ENCODE measurements at regions not wholly inside any gene's neighbourhood (a gene's known extent, or its start where the extent isn't known, plus 50 kb on each side); places are given as distances from the start of the nearest gene placed in this dataset.

DNA sequence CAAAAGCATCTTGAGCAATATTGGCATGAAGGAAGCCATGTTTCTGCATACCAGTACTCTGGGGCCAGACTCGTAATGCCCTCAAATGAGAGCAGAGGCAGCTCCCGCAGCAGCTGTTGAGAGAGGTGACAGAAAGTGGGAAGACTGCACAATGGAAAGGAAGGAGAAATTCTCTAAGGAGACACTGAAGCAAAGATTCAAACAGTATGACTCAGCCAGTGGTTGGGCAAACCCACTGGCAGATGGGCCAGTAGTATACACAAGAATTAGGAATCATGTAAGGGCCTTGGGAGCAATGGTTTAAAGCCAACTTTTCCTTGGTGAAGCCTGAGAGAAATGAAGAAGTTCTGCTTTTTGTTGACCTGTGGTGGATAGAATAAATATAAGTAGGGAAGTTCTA lies 2092.7 kb upstream of the PIK3C3 start:
- 96% methylated on average over 2 of the region's 2 CpGs for WGBS
- Histone ChIP-seq H3K27me3 (ENCODE audit: control insufficient read depth in 1 of 2, insufficient read depth in 1 of 2, low read length in 2 of 2) (no peaks in the 10 kb centered on the region), H3K36me3 (ENCODE audit: control insufficient read depth in 1 of 2, insufficient read depth in 2 of 2, low read depth in 1 of 2, low read length in 2 of 2) (no peaks in the 10 kb centered on the region), H3K79me1 (replicated peaks; ENCODE audit: low read length, poor library complexity, severe bottlenecking) (no peaks in the 10 kb centered on the region), H3K18ac (ENCODE audit: low read depth in 1 of 2, low read length in 2 of 2) (no peak overlapping the region), H3K4me2 (ENCODE audit: low read length, poor library complexity, severe bottlenecking) (no peak overlapping the region), H2BK5ac (ENCODE audit: low read depth, low read length, poor library complexity, severe bottlenecking) (no peak overlapping the region), H3K14ac (ENCODE audit: low read length in 2 of 2) (no peak overlapping the region), H3K23ac (ENCODE audit: low read length in 2 of 2) (no peak overlapping the region), H4K8ac (ENCODE audit: low read length) (no peak overlapping the region), H3K9ac (ENCODE audit: low read length) (no peak overlapping the region), H3K27ac (ENCODE audit: low read length, poor library complexity, severe bottlenecking) (no peak overlapping the region), H2AFZ (ENCODE audit: low read depth, low read length) (no peak overlapping the region), H3K9me3 (ENCODE audit: control insufficient read depth, low read length) (no peaks in the 10 kb centered on the region), H3K4ac (ENCODE audit: low read depth in 1 of 2, low read length in 2 of 2) (no peak overlapping the region), H2BK120ac (ENCODE audit: low read depth, low read length) (no peak overlapping the region), H3K4me1 (ENCODE audit: control insufficient read depth, insufficient read depth, low read depth, low read length) (no peaks in the 10 kb centered on the region), H3K4me3 (ENCODE audit: insufficient read depth in 1 of 2, low read depth in 1 of 2, low read length in 2 of 2) (no peak overlapping the region), H2AK5ac (ENCODE audit: low read length, severe bottlenecking) (no peak overlapping the region), H2BK15ac (ENCODE audit: low read depth, poor library complexity, severe bottlenecking) (no peak overlapping the region), H2BK12ac (ENCODE audit: low read length in 2 of 2) (no peak overlapping the region), H4K91ac (ENCODE audit: low read length) (no peak overlapping the region)
- peak; percentile 49 for DNase-seq

- H2BK15ac ChIP-seq (ENCODE audit: low read depth, poor library complexity, severe bottlenecking), result no peak overlapping the region
- H3K9ac ChIP-seq (ENCODE audit: low read length), result no peak overlapping the region
- H2BK5ac ChIP-seq (ENCODE audit: low read depth, low read length, poor library complexity, severe bottlenecking), result no peak overlapping the region
- H3K4me3 ChIP-seq (ENCODE audit: insufficient read depth in 1 of 2, low read depth in 1 of 2, low read length in 2 of 2), result no peak overlapping the region
- no peak overlapping the region for H3K4me2 ChIP-seq (ENCODE audit: low read length, poor library complexity, severe bottlenecking)
- no peak overlapping the region for H3K14ac ChIP-seq (ENCODE audit: low read length in 2 of 2)
- H2AFZ ChIP-seq (ENCODE audit: low read depth, low read length), result no peak overlapping the region
- H2AK5ac ChIP-seq (ENCODE audit: low read length, severe bottlenecking), result no peak overlapping the region
- no peaks in the 10 kb centered on the region for H3K27me3 ChIP-seq (ENCODE audit: control insufficient read depth in 1 of 2, insufficient read depth in 1 of 2, low read length in 2 of 2)
- no peak overlapping the region for H3K23ac ChIP-seq (ENCODE audit: low read length in 2 of 2)
- no peak overlapping the region for H2BK120ac ChIP-seq (ENCODE audit: low read depth, low read length)
- H3K4ac ChIP-seq (ENCODE audit: low read depth in 1 of 2, low read length in 2 of 2), result no peak overlapping the region
- WGBS, result 91% methylated on average over 3 of the region's 3 CpGs
- no peaks in the 10 kb centered on the region for H3K79me1 ChIP-seq (replicated peaks; ENCODE audit: low read length, poor library complexity, severe bottlenecking)
- H4K91ac ChIP-seq (ENCODE audit: low read length), result no peak overlapping the region
- no peak for DNase-seq
- no peaks in the 10 kb centered on the region for H3K36me3 ChIP-seq (ENCODE audit: control insufficient read depth in 1 of 2, insufficient read depth in 2 of 2, low read depth in 1 of 2, low read length in 2 of 2)
- H3K18ac ChIP-seq (ENCODE audit: low read depth in 1 of 2, low read length in 2 of 2), result no peak overlapping the region
- no peak overlapping the region for H2BK12ac ChIP-seq (ENCODE audit: low read length in 2 of 2)
- no peak overlapping the region for H3K27ac ChIP-seq (ENCODE audit: low read length, poor library complexity, severe bottlenecking)
- no peaks in the 10 kb centered on the region for H3K4me1 ChIP-seq (ENCODE audit: control insufficient read depth, insufficient read depth, low read depth, low read length)
- H4K8ac ChIP-seq (ENCODE audit: low read length), result no peak overlapping the region
- H3K9me3 ChIP-seq (ENCODE audit: control insufficient read depth, low read length), result no peaks in the 10 kb centered on the region
Measured at GRCh38 chr18:39854291-39854690, 2100.7 kb upstream of the PIK3C3 start.

GRCh38 chr18:39846265-39846664 lies 2108.8 kb upstream of the PIK3C3 start:
- WGBS, result 80% methylated on average over 4 of the region's 5 CpGs
- H3K27me3 ChIP-seq (ENCODE audit: control insufficient read depth in 1 of 2, insufficient read depth in 1 of 2, low read length in 2 of 2), result peaks cover 0 to 4% of the 10 kb centered on the region in 2 experiments
- no peaks in the 10 kb centered on the region for H3K36me3 ChIP-seq (ENCODE audit: control insufficient read depth in 1 of 2, insufficient read depth in 2 of 2, low read depth in 1 of 2, low read length in 2 of 2)
- no peak overlapping the region for H2BK5ac ChIP-seq (ENCODE audit: low read depth, low read length, poor library complexity, severe bottlenecking)
- H4K8ac ChIP-seq (ENCODE audit: low read length), result no peak overlapping the region
- no peak for DNase-seq
- H3K4ac ChIP-seq (ENCODE audit: low read depth in 1 of 2, low read length in 2 of 2), result no peak overlapping the region
- no peak overlapping the region for H3K23ac ChIP-seq (ENCODE audit: low read length in 2 of 2)
- H3K27ac ChIP-seq (ENCODE audit: low read length, poor library complexity, severe bottlenecking), result no peak overlapping the region
- H2BK15ac ChIP-seq (ENCODE audit: low read depth, poor library complexity, severe bottlenecking), result no peak overlapping the region
- H3K9me3 ChIP-seq (ENCODE audit: control insufficient read depth, low read length), result no peaks in the 10 kb centered on the region
- peaks cover 4% of the 10 kb centered on the region for H3K4me1 ChIP-seq (ENCODE audit: control insufficient read depth, insufficient read depth, low read depth, low read length)
- no peak overlapping the region for H2AFZ ChIP-seq (ENCODE audit: low read depth, low read length)
- H3K18ac ChIP-seq (ENCODE audit: low read depth in 1 of 2, low read length in 2 of 2), result no peak overlapping the region
- no peak overlapping the region for H2BK120ac ChIP-seq (ENCODE audit: low read depth, low read length)
- H3K79me1 ChIP-seq (replicated peaks; ENCODE audit: low read length, poor library complexity, severe bottlenecking), result no peaks in the 10 kb centered on the region
- no peak overlapping the region for H3K14ac ChIP-seq (ENCODE audit: low read length in 2 of 2)
- no peak overlapping the region for H4K91ac ChIP-seq (ENCODE audit: low read length)
- H2BK12ac ChIP-seq (ENCODE audit: low read length in 2 of 2), result no peak overlapping the region
- H2AK5ac ChIP-seq (ENCODE audit: low read length, severe bottlenecking), result no peak overlapping the region
- no peak overlapping the region for H3K4me2 ChIP-seq (ENCODE audit: low read length, poor library complexity, severe bottlenecking)
- H3K9ac ChIP-seq (ENCODE audit: low read length), result no peak overlapping the region
- H3K4me3 ChIP-seq (ENCODE audit: insufficient read depth in 1 of 2, low read depth in 1 of 2, low read length in 2 of 2), result no peak overlapping the region

DNA sequence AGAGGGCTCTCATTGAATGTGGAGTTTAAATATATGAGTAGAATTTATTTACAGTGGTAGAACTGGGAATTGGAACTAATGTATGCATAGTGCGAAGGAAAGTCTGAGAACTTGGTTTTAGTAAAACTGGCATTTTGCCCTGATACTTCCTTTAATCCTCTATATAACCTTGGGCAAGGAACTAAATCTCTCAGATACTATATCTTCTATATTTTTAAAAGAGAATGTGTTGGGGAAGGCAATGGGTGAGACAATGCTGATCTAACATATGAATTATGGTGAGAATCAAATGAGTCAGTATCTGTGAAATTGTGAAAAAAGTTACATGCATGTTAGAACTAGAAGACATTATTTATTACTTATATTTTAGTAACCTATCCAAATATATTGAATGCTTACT lies 2109.4 kb upstream of the PIK3C3 start:
- Histone ChIP-seq H2AK5ac (ENCODE audit: low read length, severe bottlenecking) (no peak overlapping the region), H4K91ac (ENCODE audit: low read length) (no peak overlapping the region), H3K4me2 (ENCODE audit: low read length, poor library complexity, severe bottlenecking) (no peak overlapping the region), H3K27ac (ENCODE audit: low read length, poor library complexity, severe bottlenecking) (no peak overlapping the region), H3K18ac (ENCODE audit: low read depth in 1 of 2, low read length in 2 of 2) (no peak overlapping the region), H3K9ac (ENCODE audit: low read length) (no peak overlapping the region), H2BK12ac (ENCODE audit: low read length in 2 of 2) (no peak overlapping the region), H3K14ac (ENCODE audit: low read length in 2 of 2) (no peak overlapping the region), H2AFZ (ENCODE audit: low read depth, low read length) (no peak overlapping the region), H3K27me3 (ENCODE audit: control insufficient read depth in 1 of 2, insufficient read depth in 1 of 2, low read length in 2 of 2) (peaks cover 0 to 4% of the 10 kb centered on the region in 2 experiments), H3K79me1 (replicated peaks; ENCODE audit: low read length, poor library complexity, severe bottlenecking) (no peaks in the 10 kb centered on the region), H3K4me1 (ENCODE audit: control insufficient read depth, insufficient read depth, low read depth, low read length) (peaks cover 7% of the 10 kb centered on the region), H2BK15ac (ENCODE audit: low read depth, poor library complexity, severe bottlenecking) (no peak overlapping the region), H3K4me3 (ENCODE audit: insufficient read depth in 1 of 2, low read depth in 1 of 2, low read length in 2 of 2) (no peak overlapping the region), H3K23ac (ENCODE audit: low read length in 2 of 2) (no peak overlapping the region), H2BK5ac (ENCODE audit: low read depth, low read length, poor library complexity, severe bottlenecking) (no peak overlapping the region), H3K9me3 (ENCODE audit: control insufficient read depth, low read length) (no peaks in the 10 kb centered on the region), H4K8ac (ENCODE audit: low read length) (no peak overlapping the region), H3K4ac (ENCODE audit: low read depth in 1 of 2, low read length in 2 of 2) (no peak overlapping the region), H2BK120ac (ENCODE audit: low read depth, low read length) (no peak overlapping the region), H3K36me3 (ENCODE audit: control insufficient read depth in 1 of 2, insufficient read depth in 2 of 2, low read depth in 1 of 2, low read length in 2 of 2) (no peaks in the 10 kb centered on the region)
- no CpG with 5 or more reads among the region's 1 CpG for WGBS
- DNase-seq, result no peak
